ENCODE measurements at regions not wholly inside any gene's neighbourhood (a gene's known extent, or its start where the extent isn't known, plus 50 kb on each side); places are given as distances from the start of the nearest gene placed in this dataset.
"Not testable (repeated sequence)": the region's sequence is repeated elsewhere in the genome, so short reads cannot be mapped to it uniquely, and the experiment has no call there.

DNA sequence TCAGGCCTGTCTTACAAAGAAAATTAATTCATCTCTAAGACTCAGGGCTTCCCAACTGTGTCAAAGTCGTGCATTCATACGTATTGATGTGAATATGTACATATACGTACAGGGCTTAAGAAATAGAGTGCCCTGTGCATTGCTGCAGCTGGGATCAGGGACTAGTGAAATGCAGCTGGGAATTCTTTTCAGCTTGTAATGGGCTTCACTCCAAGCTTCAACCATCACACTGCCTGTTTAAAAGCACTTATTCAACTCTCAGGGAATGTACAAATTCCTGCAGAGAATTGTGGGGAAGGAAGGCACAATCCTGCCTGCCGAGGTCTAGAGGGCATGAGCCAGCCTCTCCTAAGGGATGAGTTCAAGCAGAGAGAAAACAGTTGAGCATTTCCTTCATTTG lies 59.6 kb upstream of the MAN2A1 start:
- DNase-seq, result no peak

DNA sequence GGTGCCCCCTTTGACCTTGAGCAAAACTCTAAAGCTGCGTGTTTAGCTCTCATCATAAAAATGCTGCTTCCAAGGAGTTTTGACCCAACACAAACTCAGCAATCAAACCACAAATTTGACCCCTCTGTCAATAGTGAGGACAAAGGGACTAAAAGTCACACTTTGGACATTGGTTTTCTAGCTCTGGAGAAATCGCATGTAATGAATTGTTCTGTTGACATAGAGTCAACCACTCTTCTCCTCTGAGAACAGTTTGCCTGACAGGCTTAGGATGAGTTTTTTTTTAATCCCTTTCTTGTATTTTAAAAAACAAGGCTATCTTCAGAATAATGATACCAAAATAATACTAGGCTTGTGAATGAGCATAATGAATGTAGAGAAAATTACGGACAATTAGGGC lies 61.1 kb upstream of the MAN2A1 start:
- DNase-seq, result no peak

DNA sequence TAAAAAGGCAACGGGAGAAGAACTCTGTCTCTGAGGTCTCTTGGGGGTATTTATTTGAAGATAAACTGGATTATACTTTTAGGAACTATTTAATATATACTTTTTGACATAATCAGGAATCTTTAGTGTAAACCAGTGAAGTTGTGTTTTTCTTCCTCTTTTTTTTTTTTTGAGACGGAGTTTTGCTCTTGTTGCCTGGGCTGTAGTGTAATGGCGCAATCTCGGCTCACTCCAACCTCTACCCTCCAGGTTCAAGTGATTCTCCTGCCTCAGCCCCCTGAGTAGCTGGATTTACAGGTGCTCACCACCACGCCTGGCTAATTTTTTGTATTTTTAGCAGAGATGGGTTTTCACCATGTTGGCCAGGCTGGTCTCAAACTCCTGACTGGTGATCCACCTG lies 68.5 kb upstream of the MAN2A1 start:
- DNase-seq, result not testable (repeated sequence)

DNA sequence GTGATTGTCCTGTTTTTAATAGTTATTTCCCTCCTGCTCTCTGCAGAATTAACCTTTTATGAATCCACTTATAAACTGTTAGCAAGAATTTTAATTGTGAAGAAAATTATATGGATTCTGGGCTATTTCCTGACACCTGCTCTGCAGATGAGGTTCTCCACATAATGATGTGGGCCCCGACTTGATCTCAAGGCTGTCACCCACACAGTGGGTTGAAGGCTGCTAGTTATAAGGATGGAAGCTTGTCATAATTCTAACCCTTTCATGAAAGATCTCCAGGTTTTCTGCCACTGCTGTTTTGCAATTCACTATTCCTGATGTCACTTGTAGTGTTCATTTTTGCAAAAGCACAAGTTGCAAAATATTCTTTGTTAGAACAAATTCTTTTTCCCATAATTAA lies 69.1 kb upstream of the MAN2A1 start:
- no peak for DNase-seq

DNA sequence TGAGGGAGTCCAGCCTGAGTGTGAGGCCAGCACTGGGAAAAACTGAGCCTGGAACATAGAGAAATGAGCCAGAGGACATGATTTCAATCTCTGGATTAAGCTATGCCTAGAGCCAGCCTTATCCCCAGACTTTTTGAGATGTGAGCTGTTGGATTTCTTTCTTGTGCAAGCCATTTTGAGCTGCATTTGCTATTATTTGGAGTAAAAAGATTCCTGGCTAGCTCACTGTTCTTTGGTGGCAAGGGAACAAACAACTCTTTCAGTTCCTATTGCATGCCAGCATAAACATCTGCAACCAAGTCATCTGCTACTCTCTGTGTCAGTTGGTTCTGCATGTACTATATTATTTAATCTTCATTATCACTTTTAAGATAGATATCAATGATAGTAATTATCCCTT lies 70.1 kb upstream of the MAN2A1 start:
- DNase-seq, result peak; percentile 58

DNA sequence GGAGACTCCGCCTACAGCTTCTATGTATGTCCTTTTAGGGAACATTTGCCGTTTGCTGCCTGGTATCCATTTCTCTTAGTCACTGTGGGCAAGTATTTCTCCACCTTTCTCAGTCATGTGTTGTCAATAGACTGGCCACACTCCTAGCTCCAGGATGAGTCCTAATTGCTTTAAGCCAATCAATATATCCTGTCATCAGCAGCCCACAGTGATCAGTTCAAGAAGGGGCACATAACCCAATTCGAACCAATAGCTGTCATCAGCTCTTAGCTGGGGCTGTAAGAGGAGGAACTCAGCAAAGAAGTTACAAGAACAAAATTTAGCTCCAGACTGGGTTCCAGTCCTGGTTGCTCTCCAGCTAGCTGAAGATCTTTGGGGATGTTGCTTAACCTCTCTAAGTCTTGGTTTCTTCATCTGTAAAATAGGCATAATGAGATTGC lies 70.7 kb upstream of the MAN2A1 start:
- DNase-seq, result no peak

DNA sequence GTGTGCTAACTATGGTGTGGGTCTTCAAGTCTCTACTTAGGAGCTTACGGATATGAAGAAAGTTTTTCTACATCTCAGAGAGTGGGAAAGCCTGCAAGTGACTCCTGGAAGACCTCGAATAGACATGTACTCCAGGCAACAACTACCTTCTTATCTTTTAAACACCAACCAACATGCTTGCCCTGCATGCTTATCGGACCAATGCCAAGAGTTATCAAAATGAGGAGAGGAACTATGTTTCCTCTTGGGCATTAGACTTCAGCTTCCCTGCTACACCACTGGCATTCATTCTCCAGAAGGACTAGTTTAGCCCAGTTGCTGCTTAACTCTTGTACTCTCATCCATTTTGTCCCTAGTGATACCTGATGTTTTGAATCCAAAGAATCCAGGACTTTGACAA lies 74.7 kb upstream of the MAN2A1 start:
- no peak for DNase-seq

DNA sequence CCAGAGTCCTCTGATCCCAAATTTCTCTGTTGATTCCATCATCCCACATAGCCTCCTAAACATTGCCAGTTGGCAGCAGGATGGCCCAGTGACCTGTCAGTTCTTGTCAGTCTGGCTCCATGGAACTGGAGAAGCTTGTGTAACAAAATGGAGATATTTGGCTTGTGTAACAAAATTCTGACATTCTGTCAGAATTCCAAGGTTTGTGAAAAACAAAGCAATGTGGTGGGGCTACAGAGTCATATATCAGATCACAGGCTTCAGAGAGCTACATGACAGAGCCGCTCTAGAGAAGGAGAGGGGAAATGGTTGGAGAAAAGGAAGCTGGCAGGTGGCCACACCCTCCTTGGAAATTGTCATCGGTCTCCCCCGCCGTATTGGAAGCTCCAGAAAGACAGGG lies 75.4 kb upstream of the MAN2A1 start:
- no peak for DNase-seq

DNA sequence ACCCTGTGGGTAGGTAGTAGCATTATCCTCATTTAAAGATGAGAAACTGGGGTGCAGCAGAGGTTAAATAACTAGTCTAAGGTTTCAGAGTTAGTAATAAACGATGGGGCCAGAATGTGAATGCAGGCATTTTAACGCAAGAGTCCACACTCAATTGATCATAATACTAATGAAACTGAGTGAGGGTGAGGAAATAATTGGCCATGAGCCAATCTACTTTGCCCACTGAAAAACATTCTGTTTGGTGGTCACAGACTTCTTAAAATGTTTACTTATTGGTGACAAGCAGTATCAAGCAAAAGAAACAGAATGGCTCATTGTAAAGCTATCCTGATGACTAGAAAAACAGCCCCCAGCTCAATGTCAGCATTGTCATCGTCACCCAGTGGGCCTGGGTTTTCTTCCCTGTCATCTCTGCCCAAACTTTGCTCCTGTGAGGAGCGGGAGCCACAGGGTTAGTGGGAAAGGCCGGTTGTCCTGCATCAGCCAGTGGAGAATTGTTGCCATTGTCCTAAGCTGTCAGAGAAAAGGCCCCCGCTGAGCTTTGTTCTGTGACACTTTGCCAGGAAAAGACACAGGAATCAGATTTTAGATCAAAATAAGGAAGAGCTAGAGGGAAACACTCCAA lies 77.3 kb upstream of the MAN2A1 start:
- no peak for DNase-seq

DNA sequence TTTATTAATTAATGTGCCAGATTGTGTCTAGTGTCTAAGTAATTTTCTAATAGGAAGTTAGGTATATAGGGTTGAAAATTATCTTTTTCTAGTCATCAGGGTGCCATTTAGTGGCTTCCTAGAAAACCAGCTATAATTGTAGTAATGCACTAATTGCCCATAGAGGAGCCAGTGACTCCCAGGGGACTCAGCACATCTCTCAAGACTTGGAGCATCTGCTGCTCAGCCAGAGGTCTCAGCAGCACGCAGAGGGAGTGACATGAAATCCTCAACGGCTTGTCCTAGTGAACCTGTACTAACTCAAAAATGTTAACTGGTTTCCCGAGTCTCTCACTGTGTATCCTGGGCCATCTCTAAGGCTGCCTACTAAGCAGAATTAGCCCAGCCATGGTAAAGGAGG lies 78.2 kb upstream of the MAN2A1 start:
- no peak for DNase-seq

DNA sequence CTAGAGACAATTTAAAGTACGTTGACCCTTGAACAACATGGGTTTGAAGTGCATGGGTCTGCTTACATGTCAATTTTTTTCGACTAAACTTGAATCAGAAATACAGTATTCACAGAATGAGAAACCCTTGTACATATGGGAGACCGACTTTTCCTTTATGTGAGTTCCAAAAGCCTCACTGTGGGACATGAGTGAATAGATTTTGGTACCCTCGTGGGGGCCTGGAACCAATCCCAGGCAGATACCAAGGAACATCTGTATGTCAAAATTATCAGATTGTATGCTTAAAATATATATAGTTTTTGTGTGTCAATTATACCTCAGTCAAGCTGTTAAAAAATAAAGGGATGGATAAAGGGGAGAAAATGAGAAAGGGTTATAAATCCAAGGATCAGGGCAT lies 78.7 kb upstream of the MAN2A1 start:
- no peak for DNase-seq

DNA sequence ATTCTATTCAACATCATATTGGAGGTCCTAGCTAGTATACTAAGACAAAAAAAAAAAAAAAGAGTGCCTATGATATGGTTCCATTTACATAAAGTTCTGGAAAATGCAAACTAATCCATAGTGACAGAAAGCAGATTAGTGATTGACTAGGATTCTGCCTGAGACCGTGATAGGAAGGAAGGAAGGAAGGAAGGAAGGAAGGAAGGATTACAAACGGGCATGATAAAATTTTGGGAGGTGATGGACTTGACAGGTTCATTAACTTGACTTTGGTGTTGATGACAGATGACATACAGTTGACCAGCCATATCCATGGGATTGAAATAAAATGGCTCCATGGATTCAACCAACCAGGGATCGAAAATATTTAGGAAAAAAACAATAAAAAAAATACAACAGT lies 79.1 kb upstream of the MAN2A1 start:
- DNase-seq, result no peak

DNA sequence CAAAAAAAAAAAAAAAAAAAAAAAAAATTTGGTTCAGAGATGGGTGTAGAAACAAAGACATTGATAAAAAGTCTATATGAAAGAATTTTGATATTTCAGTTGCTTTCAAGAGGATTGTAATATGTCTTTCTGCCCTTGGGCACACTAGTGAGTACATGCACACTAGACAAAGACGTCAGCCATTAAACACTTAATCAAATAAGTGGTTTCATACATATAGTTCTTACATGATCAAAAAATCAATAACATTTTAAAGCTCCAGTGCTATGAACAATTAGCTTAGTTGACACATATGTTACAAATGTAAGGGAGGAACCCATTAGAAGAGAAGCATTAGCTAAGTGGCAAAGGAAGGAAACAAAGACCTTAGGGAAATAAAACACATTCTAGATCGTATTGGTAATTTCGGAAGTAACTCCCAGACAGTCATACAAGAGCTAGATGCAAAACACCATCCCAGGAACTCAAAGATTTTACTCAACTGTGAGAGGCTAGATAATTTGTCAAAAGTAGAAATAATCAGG lies 84.5 kb upstream of the MAN2A1 start:
- no peak for DNase-seq

DNA sequence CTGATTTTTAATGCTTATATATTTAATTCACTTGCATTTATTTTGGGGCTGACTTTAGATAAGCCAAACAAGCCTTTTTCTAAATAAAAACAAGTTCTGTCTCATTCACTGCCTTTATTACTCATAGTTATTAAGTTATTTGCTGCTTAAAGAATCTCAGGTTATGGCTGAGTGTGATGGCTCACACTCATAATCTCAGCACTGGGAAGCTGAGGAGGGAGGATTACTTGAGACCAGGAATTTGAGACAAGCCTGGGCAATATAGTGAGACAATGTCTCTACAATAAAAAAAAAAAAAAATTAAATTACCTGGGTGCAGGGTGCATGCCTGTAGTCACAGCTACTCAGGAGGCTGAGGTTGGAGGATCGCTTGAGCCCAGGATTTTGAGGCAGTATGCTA lies 85.0 kb upstream of the MAN2A1 start:
- DNase-seq, result no peak

DNA sequence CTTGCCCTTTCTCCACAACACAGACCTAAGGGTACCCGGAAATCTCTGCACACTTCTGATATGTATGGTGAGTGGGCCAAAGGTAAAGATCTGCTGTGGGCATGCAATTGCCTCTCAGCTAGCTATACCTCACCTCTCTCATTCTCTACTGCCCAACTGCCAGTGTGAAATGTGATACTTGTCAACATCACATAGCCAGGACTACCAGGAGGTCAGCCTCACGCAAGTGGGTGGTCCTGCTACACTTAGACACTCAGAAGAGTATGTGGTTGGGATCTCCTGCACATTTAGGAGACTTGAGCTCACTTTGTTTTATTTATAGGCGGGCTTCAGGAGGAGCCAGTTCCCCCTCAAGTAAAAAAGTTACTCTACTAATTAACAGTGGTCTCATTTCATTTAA lies 88.0 kb upstream of the MAN2A1 start:
- DNase-seq, result no peak

DNA sequence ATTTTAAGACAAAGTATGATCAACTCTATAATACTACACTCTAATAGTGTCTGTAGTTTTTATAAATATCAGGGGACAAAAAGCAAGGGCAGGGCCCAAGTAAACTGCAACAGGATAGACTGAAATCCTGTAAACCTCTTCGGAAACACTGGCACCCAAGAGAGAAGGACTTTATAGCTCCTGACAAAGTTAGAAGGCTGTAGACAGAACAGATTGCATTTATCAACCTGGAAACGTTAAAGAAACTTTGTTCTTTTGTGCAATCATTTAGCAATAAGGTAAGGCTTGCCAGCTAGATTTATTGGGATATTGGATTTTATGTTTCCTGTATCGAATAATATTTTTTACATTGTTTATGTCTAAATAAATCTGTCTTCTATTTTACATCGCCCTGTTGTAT lies 91.8 kb upstream of the MAN2A1 start:
- no peak for DNase-seq

DNA sequence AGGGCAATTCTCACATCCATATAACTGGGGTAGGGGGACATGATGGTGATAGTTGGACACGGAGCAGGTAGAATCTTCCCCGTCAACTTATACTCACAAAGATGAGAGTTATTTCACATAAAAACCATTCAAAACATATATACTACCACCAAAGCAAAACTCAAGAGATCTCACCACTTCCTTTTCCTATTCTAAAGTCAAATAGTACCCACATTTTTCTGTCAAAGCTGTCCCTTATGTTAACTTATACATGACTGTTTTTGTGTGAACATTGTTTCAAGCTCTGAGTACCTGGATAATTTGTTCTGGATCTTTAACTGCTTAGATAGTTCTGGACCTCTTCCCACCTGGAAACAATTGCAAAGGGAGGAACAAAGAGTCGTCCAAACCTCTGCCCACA lies 95.5 kb upstream of the MAN2A1 start:
- no peak for DNase-seq

DNA sequence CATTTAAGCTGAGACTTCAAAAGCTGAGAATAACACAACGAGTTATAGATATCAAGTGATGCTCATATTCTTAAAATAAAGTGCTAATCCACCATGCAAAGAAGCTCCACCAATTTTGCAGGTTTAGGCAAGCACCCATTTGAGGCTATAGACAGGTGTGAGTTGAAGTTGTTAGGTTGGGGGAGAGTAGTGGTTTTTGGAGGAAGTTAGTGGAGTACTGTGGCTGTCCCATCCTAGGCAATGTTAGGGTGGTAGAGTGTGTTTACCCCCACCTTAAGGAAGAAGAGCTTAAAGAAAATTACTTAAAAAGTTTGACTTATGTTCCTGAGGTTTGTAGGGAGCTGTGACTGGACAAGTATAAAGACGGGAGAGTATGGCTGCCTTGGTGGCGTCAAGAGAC lies 98.9 kb upstream of the MAN2A1 start:
- no peak for DNase-seq

DNA sequence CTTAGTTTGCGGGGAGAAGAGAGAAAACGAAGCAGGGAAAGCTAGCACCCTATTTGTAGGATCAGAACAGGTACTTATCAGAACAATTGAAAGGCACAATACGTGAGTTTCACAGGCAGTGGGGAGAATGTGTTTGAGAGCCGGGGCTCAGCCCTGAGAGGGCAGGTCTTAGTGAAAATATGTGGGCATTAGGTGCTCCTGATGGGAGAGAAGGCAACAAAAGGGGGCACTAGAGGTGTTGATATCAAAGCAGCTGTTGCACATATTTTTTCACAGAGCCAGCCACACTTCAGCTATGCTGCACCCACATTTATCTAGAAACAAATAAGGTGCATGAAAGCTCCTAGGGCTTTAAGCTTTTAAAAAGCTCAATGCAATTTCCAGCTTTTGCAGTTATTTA lies 99.7 kb upstream of the MAN2A1 start:
- no peak for DNase-seq

DNA sequence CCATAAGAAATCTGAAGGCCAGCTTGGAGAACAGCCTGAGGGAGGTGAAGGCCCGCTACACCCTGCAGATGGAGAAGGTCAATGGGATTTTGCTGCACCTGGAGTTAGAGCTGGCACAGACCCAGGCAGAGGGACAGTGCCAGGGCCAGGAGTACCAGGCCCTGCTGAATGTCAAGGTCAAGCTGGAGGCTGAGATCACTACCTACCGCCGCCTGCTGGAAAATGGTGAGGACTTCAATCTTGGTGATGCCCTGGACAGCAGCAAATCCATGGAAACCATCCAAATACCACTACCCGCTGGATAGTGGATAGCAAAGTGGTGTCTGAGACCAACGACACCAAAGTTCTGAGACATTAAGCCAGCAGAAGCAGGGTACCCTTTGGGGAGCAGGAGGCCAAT lies 100.5 kb upstream of the MAN2A1 start:
- no peak for DNase-seq

DNA sequence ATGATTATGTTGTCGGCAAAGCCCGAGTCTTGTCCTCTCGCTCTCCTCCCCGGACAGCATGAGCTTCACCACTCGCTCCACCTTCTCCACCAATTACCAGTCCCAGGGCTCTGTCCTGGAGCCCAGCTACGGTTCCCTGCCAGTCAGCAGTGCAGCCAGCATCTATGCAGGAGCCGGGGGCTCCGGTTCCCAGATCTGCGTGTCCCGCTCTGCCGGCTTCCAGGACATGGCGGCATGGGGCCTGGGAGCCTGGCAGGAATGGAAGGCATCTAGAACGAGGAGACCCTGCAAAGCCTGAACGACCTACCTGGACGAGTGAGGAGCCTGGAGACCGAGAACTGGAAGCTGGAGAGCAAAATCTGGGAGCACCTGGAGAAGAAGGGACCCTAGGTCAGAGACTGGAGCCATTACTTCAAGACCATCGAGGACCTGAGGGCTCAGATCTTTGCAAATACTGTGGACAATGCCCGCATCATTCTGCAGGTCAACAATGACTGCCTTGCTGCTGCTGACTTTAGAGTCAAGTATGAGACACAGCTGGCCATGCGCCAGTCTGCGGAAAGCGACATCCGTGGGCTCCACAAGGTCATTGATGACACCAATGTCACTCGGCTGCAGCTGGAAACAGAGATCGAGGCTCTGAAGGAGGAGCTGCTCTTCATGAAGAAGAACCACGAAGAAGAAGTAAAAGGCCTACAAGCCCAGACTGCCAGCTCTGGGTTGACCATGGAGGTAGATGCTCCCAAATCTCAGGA lies 101.3 kb upstream of the MAN2A1 start:
- DNase-seq, result no peak

DNA sequence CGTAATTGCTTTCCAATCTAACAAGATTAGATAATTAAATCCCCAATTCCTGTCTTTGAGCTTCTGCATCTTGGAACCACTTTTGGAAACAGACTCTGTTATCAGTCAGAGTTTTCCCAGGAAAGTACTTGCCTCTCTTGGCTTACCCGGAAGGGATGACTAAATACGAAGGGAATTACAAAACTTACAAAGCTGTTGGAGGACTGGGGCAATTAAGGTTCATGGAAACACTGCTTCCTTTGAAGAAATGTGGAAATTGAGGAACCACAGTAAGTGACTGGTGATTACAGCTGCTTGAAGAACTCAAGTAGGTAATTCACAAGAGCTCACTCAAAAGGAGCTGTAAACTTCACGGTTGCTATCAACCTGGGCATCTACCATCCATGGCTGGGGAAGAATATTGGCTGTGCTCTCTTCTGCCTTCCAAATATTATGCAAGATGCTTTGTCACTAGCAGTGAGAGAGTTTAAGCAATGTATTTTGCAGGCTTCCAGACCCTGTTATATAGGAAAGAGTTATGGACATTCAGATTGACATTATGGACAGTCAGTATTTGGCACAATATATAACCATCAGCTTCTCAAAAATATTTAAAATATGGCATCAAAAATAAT lies 104.6 kb upstream of the MAN2A1 start:
- DNase-seq, result no peak

DNA sequence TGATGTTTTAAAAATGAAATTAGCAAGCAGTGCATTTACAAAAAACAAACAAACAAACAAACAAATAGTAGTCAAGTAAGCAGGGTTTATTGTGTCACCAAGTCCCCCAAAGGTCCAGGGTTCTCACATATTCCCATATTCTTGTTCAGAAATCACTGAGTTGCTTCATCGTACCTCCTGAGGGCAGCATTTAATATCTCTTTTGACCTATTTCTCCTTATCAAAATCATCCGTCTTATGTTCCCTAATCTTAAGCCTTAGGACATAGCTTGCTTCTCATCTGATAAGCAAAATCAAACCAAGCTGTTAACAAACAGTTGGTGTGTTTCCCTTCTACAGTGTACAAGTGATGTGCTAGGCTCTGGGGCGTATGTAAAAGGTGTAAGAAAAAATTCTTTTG lies 109.5 kb upstream of the MAN2A1 start:
- DNase-seq, result no peak

DNA sequence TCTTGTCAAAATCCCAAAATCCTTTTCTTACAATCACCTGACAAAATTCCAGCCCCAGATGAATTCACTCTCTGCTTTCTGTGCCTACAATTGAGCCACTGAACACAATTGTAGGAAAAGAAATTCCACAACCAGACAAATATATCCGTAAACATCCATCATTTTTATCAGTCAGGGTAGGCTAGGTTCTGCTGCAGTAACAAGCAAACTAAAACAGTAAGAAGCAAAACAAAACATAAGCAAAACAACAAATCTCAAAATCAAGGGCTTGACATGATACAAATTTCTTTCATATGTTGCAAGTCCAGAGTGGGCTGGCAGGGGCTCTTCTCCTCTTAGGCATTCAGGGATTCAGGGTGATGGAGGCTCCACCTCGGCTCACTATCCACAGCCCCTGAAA lies 114.2 kb upstream of the MAN2A1 start:
- DNase-seq, result no peak
